GM12878 (cell line): ENCODE measurements at regions not wholly inside any gene's neighbourhood (a gene's known extent, or its start where the extent isn't known, plus 50 kb on each side); places are given as distances from the start of the nearest gene placed in this dataset.

Source experiments
- ATAC-seq: fragments of 200-7000 bp; cut with Tn5 transposase; 3 replicates; pipeline ENCODE4 v1.9.1; 2020; ENCODE audit warnings: mild to moderate bottlenecking, moderate library complexity
- BruUV-seq: library from RNA; stranded (reverse); fragments of 400-500 nt; replicated peaks from 2 replicates; lab custom pipeline; 2021; lab: Mats Ljungman, UMichigan
- CTCF ChIA-PET: fragments of 300-600 bp; sonication (Branson Sonifier 250); formaldehyde crosslinking; extraction: SDS; loops from one replicate; lab custom pipeline; 2021; ENCODE audit warnings: inconsistent platforms; lab: Yijun Ruan, JAX
- POLR2A ChIA-PET: fragments of 350-600 bp; formaldehyde crosslinking; extraction: SDS; loops from one replicate; lab custom pipeline; 2021; ENCODE audit warnings: inconsistent platforms; lab: Charles Lee
- RAD21 ChIA-PET: fragments of 300-600 bp; sonication (Branson Sonifier 250); formaldehyde crosslinking; loops from one replicate; lab custom pipeline; 2023; ENCODE audit warnings: antibody characterized with exemption; ENCODE audit not compliant: unreplicated experiment; lab: Charles Lee
- SMC1A ChIA-PET: fragments of 300-600 bp; sonication (Branson Sonifier 250); formaldehyde crosslinking; loops from one replicate; lab custom pipeline; 2023; ENCODE audit not compliant: unreplicated experiment, uncharacterized antibody; lab: Charles Lee
- DNase-seq: peaks from one replicate; pipeline ENCODE4 v3.0.0-alpha.2; 2011; ENCODE audit warnings: low read depth, low spot score
- FAIRE-seq: peaks from 3 replicates; lab custom pipeline; 2011; peaks lifted over from hg19 to GRCh38; lab: Jason Lieb, UNC
- H2AFZ ChIP-seq: 2 replicates; pipeline ENCODE4 v1.6.0; 2011; ENCODE audit warnings: low read depth, low read length, control low read depth; ENCODE audit not compliant: control insufficient read depth
- H3K27ac ChIP-seq: 2 replicates; pipeline ENCODE4 v1.5.1; 2011; ENCODE audit warnings: control low read depth; ENCODE audit not compliant: control insufficient read depth, insufficient read depth
- H3K27me3 ChIP-seq, 2 experiments: replicated peaks in 1 of 2; 2 replicates each; pipeline versions ENCODE4 v1.6.0 to v1.6.1; 2011; ENCODE audit warnings: low read length in 1 of 2; ENCODE audit not compliant: control insufficient read depth in 2 of 2, insufficient read depth in 2 of 2
- H3K36me3 ChIP-seq, 2 experiments: 2 replicates each; pipeline ENCODE4 v1.5.1; 2011; ENCODE audit warnings: low read length in 1 of 2; ENCODE audit not compliant: control insufficient read depth in 2 of 2, insufficient read depth in 2 of 2
- H3K4me1 ChIP-seq: 2 replicates; pipeline ENCODE4 v1.6.1; 2011; ENCODE audit warnings: mild to moderate bottlenecking, low read length, moderate library complexity, mixed read lengths; ENCODE audit not compliant: control insufficient read depth, insufficient read depth
- H3K4me2 ChIP-seq: 2 replicates; pipeline ENCODE4 v1.6.0; 2011; ENCODE audit warnings: control low read depth; ENCODE audit not compliant: control insufficient read depth, insufficient read depth
- H3K4me3 ChIP-seq: fragments of 200-600 bp; sonication (generic); 2 replicates; pipeline ENCODE4 v1.5.1; 2016
- H3K79me2 ChIP-seq: 2 replicates; pipeline ENCODE4 v1.6.0; 2011; ENCODE audit warnings: low read length; ENCODE audit not compliant: control insufficient read depth, insufficient read depth
- H3K9ac ChIP-seq: 2 replicates; pipeline ENCODE4 v1.8.0; 2011; ENCODE audit warnings: low read length, control low read depth, mixed read lengths; ENCODE audit not compliant: control insufficient read depth, insufficient read depth
- H3K9me3 ChIP-seq: replicated peaks from 3 replicates; pipeline ENCODE4 v1.5.1; 2011; ENCODE audit warnings: mild to moderate bottlenecking, low read length; ENCODE audit not compliant: control insufficient read depth, insufficient read depth
- H4K20me1 ChIP-seq: 2 replicates; pipeline ENCODE4 v1.6.0; 2011; ENCODE audit not compliant: control insufficient read depth, insufficient read depth
- BRCA1 ChIP-seq: IDR thresholded peaks from 2 replicates; pipeline ENCODE4 v1.6.1; 2011; ENCODE audit warnings: low read depth, low read length, improper control_type of control experiment
- E4F1 ChIP-seq: fragments of 450-650 bp; IDR thresholded peaks from 2 replicates; pipeline ENCODE4 v1.6.1; 2018; ENCODE audit warnings: borderline replicate concordance, mild to moderate bottlenecking; ENCODE audit not compliant: partially characterized antibody
- HDAC2 ChIP-seq: fragments of 200-600 bp; sonication (generic); IDR thresholded peaks from 2 replicates; pipeline ENCODE4 v1.6.1; 2017
- LARP7 ChIP-seq: fragments of 450-650 bp; IDR thresholded peaks from 2 replicates; pipeline ENCODE4 v1.6.1; 2017; ENCODE audit warnings: mild to moderate bottlenecking
- MAX ChIP-seq: IDR thresholded peaks from 2 replicates; pipeline ENCODE4 v1.6.1; 2012; ENCODE audit warnings: low read depth, low read length, improper control_type of control experiment
- MEF2A ChIP-seq: IDR thresholded peaks from 2 replicates; pipeline ENCODE4 v1.6.1; 2011; ENCODE audit warnings: low read depth, mild to moderate bottlenecking, low read length, moderate library complexity; ENCODE audit not compliant: insufficient read depth
- MEF2B ChIP-seq: fragments of 450-650 bp; IDR thresholded peaks from 2 replicates; pipeline ENCODE4 v1.6.1; 2018; ENCODE audit warnings: mild to moderate bottlenecking, moderate library complexity; ENCODE audit not compliant: partially characterized antibody, poor library complexity, severe bottlenecking
- PBX3 ChIP-seq: IDR thresholded peaks from 2 replicates; pipeline ENCODE4 v1.6.1; 2011; ENCODE audit warnings: mild to moderate bottlenecking, low read depth, low read length, moderate library complexity; ENCODE audit not compliant: insufficient replicate concordance
- SIN3A ChIP-seq: IDR thresholded peaks from 2 replicates; pipeline ENCODE4 v1.6.1; 2012; ENCODE audit warnings: low read depth, low read length, improper control_type of control experiment
- SMAD1 ChIP-seq: fragments of 450-650 bp; IDR thresholded peaks from 2 replicates; pipeline ENCODE4 v1.6.1; 2018; ENCODE audit warnings: mild to moderate bottlenecking, low read depth; ENCODE audit not compliant: partially characterized antibody
- TCF12 ChIP-seq: IDR thresholded peaks from 2 replicates; pipeline ENCODE4 v1.6.1; 2011; ENCODE audit warnings: low read depth, mild to moderate bottlenecking, low read length
- WRNIP1 ChIP-seq: IDR thresholded peaks from 2 replicates; pipeline ENCODE4 v1.6.1; 2011; ENCODE audit warnings: low read depth, low read length, improper control_type of control experiment, borderline replicate concordance
- ZNF207 ChIP-seq: fragments of 450-650 bp; IDR thresholded peaks from 2 replicates; pipeline ENCODE4 v1.6.1; 2014; ENCODE audit warnings: antibody characterized with exemption, mild to moderate bottlenecking, borderline replicate concordance
- ZNF384 ChIP-seq: IDR thresholded peaks from 2 replicates; pipeline ENCODE4 v1.6.1; 2012; ENCODE audit warnings: low read depth, mild to moderate bottlenecking, low read length, improper control_type of control experiment, borderline replicate concordance
- ZSCAN29 ChIP-seq: fragments of 450-650 bp; IDR thresholded peaks from 2 replicates; pipeline ENCODE4 v1.6.1; 2017; ENCODE audit warnings: mild to moderate bottlenecking, moderate library complexity
- ZZZ3 ChIP-seq: IDR thresholded peaks from 2 replicates; pipeline ENCODE4 v1.6.1; 2011; ENCODE audit warnings: low read depth; ENCODE audit not compliant: control insufficient read depth, insufficient read length
- WGBS: methylation state at CpG from one replicate; pipeline ENCODE4 v1.1.6; 2016; ENCODE audit warnings: low lambda C conversion rate; ENCODE audit not compliant: insufficient replicate concordance, insufficient coverage; ENCODE audit errors: missing lambda C conversion rate; 5-methylcytosine and 5-hydroxymethylcytosine counted together
- in situ Hi-C: fragments of 300-500 bp; cut with MboI; formaldehyde crosslinking; loops from 9 replicates; pipeline ENCODE4 v1.14.3; 2018; ENCODE audit warnings: mixed read lengths
- intact Hi-C: fragments of 100-400 bp; cut with micrococcal nuclease; formaldehyde crosslinking; loops from one replicate; pipeline ENCODE4 v1.14.2; 2022; ENCODE audit not compliant: unreplicated experiment
- TF ChIP-seq, protein P1 (sequence below), 3 experiments: IDR thresholded peaks in 2 of 3; conservative IDR thresholded peaks in 1 of 3; 2 replicates each; pipeline ENCODE4 v1.5.1; 2011; ENCODE audit warnings: low read depth in 3 of 3, low read length in 3 of 3, mild to moderate bottlenecking in 3 of 3, control low read depth in 2 of 3, moderate library complexity in 2 of 3, inconsistent platforms in 1 of 3, mixed read lengths in 1 of 3; ENCODE audit not compliant: control insufficient read depth in 2 of 3, insufficient read depth in 1 of 3; ENCODE audit errors: extremely low read depth in 1 of 3
- TF ChIP-seq, protein P2 (sequence below): fragments of 450-650 bp; IDR thresholded peaks from 2 replicates; pipeline ENCODE4 v1.6.1; 2017; ENCODE audit warnings: mild to moderate bottlenecking

DNA sequence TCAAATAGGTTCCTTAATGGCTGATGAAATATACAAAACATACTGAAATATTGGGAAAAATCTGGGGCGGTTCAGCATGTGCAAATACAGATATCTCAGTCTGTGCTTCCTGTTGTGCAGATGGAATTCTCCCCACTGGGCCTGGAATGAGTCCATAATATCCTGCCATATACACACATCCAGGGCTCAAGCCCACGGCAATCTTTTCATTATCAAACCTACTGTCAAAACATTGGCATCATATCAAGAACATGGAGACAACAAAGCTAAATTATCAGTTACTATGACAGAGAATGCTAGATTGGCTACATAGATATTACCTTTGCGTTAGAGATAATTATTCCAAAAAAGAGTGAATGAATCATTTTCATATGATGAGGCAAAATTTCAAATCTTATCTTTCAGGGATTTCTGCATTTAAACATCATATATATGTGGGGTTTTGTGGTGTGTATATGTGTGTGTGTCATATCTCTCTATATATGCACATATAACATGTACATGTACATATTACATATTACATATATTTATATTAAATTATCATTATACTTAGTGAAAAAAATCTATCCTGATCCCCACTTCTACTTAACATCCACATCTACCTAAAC is 713.3 kb downstream of the GBE1 start:
- Histone ChIP-seq H4K20me1 (no peaks in the 10 kb centered on the region), H2AFZ (no peak overlapping the region), H3K4me1 (no peaks in the 10 kb centered on the region), H3K9ac (no peak overlapping the region), H3K27me3 (no peaks in the 10 kb centered on the region), H3K79me2 (no peaks in the 10 kb centered on the region), H3K4me3 (no peak overlapping the region), H3K36me3 (no peaks in the 10 kb centered on the region), H3K27ac (no peak overlapping the region), H3K9me3 (no peaks in the 10 kb centered on the region), H3K4me2 (no peak overlapping the region)
- in situ Hi-C loops, result no loop called here
- DNase-seq, result no peak
- no peak for ATAC-seq
- ChIA-PET CTCF (no interaction called here), RAD21 (no interaction called here), POLR2A (no interaction called here), SMC1A (no interaction called here)
- 30% methylated on average over 3 of the region's 3 CpGs for WGBS
- no TSS peak for BruUV-seq
- intact Hi-C loops, result no loop called here
- no peak for FAIRE-seq
- no peak for TF ChIP-seq PBX3
- TF ChIP-seq TCF12, result no peak
- TF ChIP-seq ZNF384, result no peak
- TF ChIP-seq MEF2B, result no peak
- no peak for TF ChIP-seq ZZZ3
- TF ChIP-seq MAX, result no peak
- TF ChIP-seq ZNF207, result no peak
- TF ChIP-seq LARP7, result no peak
- TF ChIP-seq, protein P1, sequence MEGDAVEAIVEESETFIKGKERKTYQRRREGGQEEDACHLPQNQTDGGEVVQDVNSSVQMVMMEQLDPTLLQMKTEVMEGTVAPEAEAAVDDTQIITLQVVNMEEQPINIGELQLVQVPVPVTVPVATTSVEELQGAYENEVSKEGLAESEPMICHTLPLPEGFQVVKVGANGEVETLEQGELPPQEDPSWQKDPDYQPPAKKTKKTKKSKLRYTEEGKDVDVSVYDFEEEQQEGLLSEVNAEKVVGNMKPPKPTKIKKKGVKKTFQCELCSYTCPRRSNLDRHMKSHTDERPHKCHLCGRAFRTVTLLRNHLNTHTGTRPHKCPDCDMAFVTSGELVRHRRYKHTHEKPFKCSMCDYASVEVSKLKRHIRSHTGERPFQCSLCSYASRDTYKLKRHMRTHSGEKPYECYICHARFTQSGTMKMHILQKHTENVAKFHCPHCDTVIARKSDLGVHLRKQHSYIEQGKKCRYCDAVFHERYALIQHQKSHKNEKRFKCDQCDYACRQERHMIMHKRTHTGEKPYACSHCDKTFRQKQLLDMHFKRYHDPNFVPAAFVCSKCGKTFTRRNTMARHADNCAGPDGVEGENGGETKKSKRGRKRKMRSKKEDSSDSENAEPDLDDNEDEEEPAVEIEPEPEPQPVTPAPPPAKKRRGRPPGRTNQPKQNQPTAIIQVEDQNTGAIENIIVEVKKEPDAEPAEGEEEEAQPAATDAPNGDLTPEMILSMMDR (IDR thresholded peaks at IDR 0.05 in 2 of 3, conservative IDR thresholded peaks at IDR 0.05 in 1 of 3; ENCODE audit: control insufficient read depth in 2 of 3, extremely low read depth in 1 of 3, insufficient read depth in 1 of 3, low read depth in 3 of 3, low read length in 3 of 3), result no peak
- no peak for TF ChIP-seq E4F1
- TF ChIP-seq SMAD1, result no peak
- no peak for TF ChIP-seq BRCA1
- TF ChIP-seq, protein P2, sequence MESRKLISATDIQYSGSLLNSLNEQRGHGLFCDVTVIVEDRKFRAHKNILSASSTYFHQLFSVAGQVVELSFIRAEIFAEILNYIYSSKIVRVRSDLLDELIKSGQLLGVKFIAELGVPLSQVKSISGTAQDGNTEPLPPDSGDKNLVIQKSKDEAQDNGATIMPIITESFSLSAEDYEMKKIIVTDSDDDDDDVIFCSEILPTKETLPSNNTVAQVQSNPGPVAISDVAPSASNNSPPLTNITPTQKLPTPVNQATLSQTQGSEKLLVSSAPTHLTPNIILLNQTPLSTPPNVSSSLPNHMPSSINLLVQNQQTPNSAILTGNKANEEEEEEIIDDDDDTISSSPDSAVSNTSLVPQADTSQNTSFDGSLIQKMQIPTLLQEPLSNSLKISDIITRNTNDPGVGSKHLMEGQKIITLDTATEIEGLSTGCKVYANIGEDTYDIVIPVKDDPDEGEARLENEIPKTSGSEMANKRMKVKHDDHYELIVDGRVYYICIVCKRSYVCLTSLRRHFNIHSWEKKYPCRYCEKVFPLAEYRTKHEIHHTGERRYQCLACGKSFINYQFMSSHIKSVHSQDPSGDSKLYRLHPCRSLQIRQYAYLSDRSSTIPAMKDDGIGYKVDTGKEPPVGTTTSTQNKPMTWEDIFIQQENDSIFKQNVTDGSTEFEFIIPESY, result no peak
- no peak for TF ChIP-seq HDAC2
- TF ChIP-seq SIN3A, result no peak
- no peak for TF ChIP-seq ZSCAN29
- no peak for TF ChIP-seq WRNIP1
- TF ChIP-seq MEF2A, result no peak
